GM23248 (cell line): ENCODE measurements at regions not wholly inside any gene's neighbourhood (a gene's known extent, or its start where the extent isn't known, plus 50 kb on each side); places are given as distances from the start of the nearest gene placed in this dataset.

ENCODE experiments used
- EZH2 ChIP-seq: fragments of 200-600 bp; sonication (generic); IDR thresholded peaks from 2 replicates; pipeline ENCODE4 v1.6.1; 2018; ENCODE audit warnings: antibody characterized with exemption, mild to moderate bottlenecking; ENCODE audit not compliant: insufficient read depth, poor library complexity, severe bottlenecking
- EZH2phosphoT487 ChIP-seq: fragments of 200-600 bp; sonication (generic); IDR thresholded peaks from 2 replicates; pipeline ENCODE4 v1.6.1; 2018; ENCODE audit warnings: antibody characterized with exemption, moderate library complexity, mild to moderate bottlenecking, low read depth; ENCODE audit not compliant: insufficient read depth

DNA sequence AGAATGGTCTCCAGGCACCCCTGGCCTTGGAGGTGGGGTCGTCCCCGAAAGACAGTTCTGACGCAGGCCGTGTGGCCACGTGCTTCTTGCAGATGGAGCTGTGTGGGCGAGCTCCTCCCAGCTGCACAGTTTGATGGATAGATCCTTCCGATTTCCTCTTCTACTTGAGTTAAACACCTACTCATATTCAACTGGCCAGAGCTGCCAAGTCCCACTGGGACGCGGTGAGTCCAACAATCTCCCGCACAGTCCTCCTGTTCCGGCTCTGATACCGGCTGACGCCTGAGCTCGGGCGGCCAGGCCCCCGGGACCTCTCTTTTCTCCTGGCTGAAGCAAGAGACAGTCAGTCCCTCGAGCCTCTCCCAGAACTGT lies 57.9 kb upstream of the DACT2 start:
- TF ChIP-seq EZH2 = no peak
- TF ChIP-seq EZH2phosphoT487 = no peak
